Activated naive CD8-positive, alpha-beta T cell treated with anti-CD3 and anti-CD28 coated beads, Interleukin-2, amount 50 U/mL, for 24 hours (primary cell): ENCODE measurements at regions not wholly inside any gene's neighbourhood (a gene's known extent, or its start where the extent isn't known, plus 50 kb on each side); places are given as distances from the start of the nearest gene placed in this dataset.
"Not testable (repeated sequence)": the region's sequence is repeated elsewhere in the genome, so short reads cannot be mapped to it uniquely, and the experiment has no call there.

Experiments used
- ATAC-seq: fragments of 150-1000 bp; cut with Tn5 transposase; one replicate; pipeline ENCODE4 v1.10.0; 2021
- DNase-seq: peaks from one replicate; pipeline ENCODE4 v3.0.0; 2021
- H3K27ac Mint-ChIP-seq: one replicate; pipeline ENCODE4 v1.8.0; 2021; ENCODE audit warnings: mild to moderate bottlenecking, mixed read lengths
- H3K27me3 Mint-ChIP-seq: one replicate; pipeline ENCODE4 v1.8.0; 2021; ENCODE audit warnings: mixed read lengths
- H3K36me3 Mint-ChIP-seq: one replicate; pipeline ENCODE4 v1.8.0; 2021; ENCODE audit warnings: low read depth, mixed read lengths
- H3K4me1 Mint-ChIP-seq: one replicate; pipeline ENCODE4 v1.8.0; 2021; ENCODE audit warnings: mixed read lengths
- H3K4me3 Mint-ChIP-seq: one replicate; pipeline ENCODE4 v1.8.0; 2021; ENCODE audit warnings: mild to moderate bottlenecking, moderate library complexity, mixed read lengths
- H3K9me3 Mint-ChIP-seq: one replicate; pipeline ENCODE4 v1.8.0; 2021; ENCODE audit warnings: mixed read lengths

GRCh38 chr20:40072907-40073306, 616.1 kb downstream of the MAFB start:
- Mint-ChIP-seq H3K9me3 (peaks cover 21% of the 10 kb centered on the region), H3K4me3 (no peak overlapping the region), H3K27me3 (no peaks in the 10 kb centered on the region), H3K27ac (no peak overlapping the region), H3K4me1 (no peaks in the 10 kb centered on the region), H3K36me3 (no peaks in the 10 kb centered on the region)
- DNase-seq (no peak), ATAC-seq (no peak)

GRCh38 chr20:40056171-40056570, 632.9 kb downstream of the MAFB start:
- H3K4me1 Mint-ChIP-seq: no peaks in the 10 kb centered on the region
- no peak overlapping the region for H3K27ac Mint-ChIP-seq

GRCh38 chr20:40055711-40056110, 633.3 kb downstream of the MAFB start:
- Mint-ChIP-seq H3K27me3 (no peaks in the 10 kb centered on the region), H3K9me3 (no peaks in the 10 kb centered on the region), H3K36me3 (no peaks in the 10 kb centered on the region), H3K4me1 (no peaks in the 10 kb centered on the region), H3K4me3 (no peak overlapping the region), H3K27ac (no peak overlapping the region)
- no peak for ATAC-seq
- no peak for DNase-seq

More at GRCh38 chr20:40056171-40056570, 632.9 kb downstream of the MAFB start:
- no peak for DNase-seq
- Mint-ChIP-seq H3K4me3 (no peak overlapping the region), H3K9me3 (no peaks in the 10 kb centered on the region), H3K36me3 (no peaks in the 10 kb centered on the region), H3K27me3 (no peaks in the 10 kb centered on the region)
- ATAC-seq: no peak

- DNase-seq (no peak), ATAC-seq (no peak)
- no peak overlapping the region for H3K27ac Mint-ChIP-seq
- no peaks in the 10 kb centered on the region for H3K36me3 Mint-ChIP-seq
- no peaks in the 10 kb centered on the region for H3K9me3 Mint-ChIP-seq
- no peaks in the 10 kb centered on the region for H3K4me1 Mint-ChIP-seq
- no peak overlapping the region for H3K4me3 Mint-ChIP-seq
- no peaks in the 10 kb centered on the region for H3K27me3 Mint-ChIP-seq
Measured at GRCh38 chr20:40054311-40054710, 634.7 kb downstream of the MAFB start.

- Mint-ChIP-seq H3K9me3 (no peaks in the 10 kb centered on the region), H3K27me3 (no peaks in the 10 kb centered on the region), H3K27ac (no peak overlapping the region), H3K36me3 (no peaks in the 10 kb centered on the region), H3K4me1 (no peaks in the 10 kb centered on the region), H3K4me3 (no peak overlapping the region)
- ATAC-seq (no peak), DNase-seq (no peak)
Measured at GRCh38 chr20:40050596-40050995, 638.4 kb downstream of the MAFB start.

- H3K27ac Mint-ChIP-seq: no peak overlapping the region
- DNase-seq: no peak
- no peaks in the 10 kb centered on the region for H3K36me3 Mint-ChIP-seq
- no peaks in the 10 kb centered on the region for H3K4me1 Mint-ChIP-seq
- no peaks in the 10 kb centered on the region for H3K9me3 Mint-ChIP-seq
- ATAC-seq: no peak
- no peak overlapping the region for H3K4me3 Mint-ChIP-seq
- H3K27me3 Mint-ChIP-seq: no peaks in the 10 kb centered on the region
Measured at GRCh38 chr20:40049854-40050253, 639.2 kb downstream of the MAFB start.

- Mint-ChIP-seq H3K36me3 (no peaks in the 10 kb centered on the region), H3K27me3 (no peaks in the 10 kb centered on the region), H3K4me1 (no peaks in the 10 kb centered on the region), H3K27ac (no peak overlapping the region), H3K4me3 (no peak overlapping the region), H3K9me3 (no peaks in the 10 kb centered on the region)
- DNase-seq (no peak), ATAC-seq (no peak)
Measured at GRCh38 chr20:40046703-40047102, 642.3 kb downstream of the MAFB start.

- Mint-ChIP-seq H3K9me3 (no peaks in the 10 kb centered on the region), H3K27ac (no peak overlapping the region), H3K36me3 (no peaks in the 10 kb centered on the region), H3K4me3 (no peak overlapping the region), H3K4me1 (no peaks in the 10 kb centered on the region), H3K27me3 (no peaks in the 10 kb centered on the region)
- no peak for DNase-seq
- ATAC-seq: no peak
Measured at GRCh38 chr20:40037511-40037910, 651.5 kb downstream of the MAFB start.

- Mint-ChIP-seq H3K27me3 (peaks cover 9% of the 10 kb centered on the region), H3K9me3 (peaks cover 5% of the 10 kb centered on the region), H3K27ac (no peak overlapping the region), H3K4me3 (no peak overlapping the region), H3K36me3 (no peaks in the 10 kb centered on the region), H3K4me1 (no peaks in the 10 kb centered on the region)
- no peak for ATAC-seq
- no peak for DNase-seq
Measured at GRCh38 chr20:40029589-40029988, 659.4 kb downstream of the MAFB start.

- H3K4me1 Mint-ChIP-seq: no peaks in the 10 kb centered on the region
- no peaks in the 10 kb centered on the region for H3K27me3 Mint-ChIP-seq
- H3K27ac Mint-ChIP-seq: no peak overlapping the region
- H3K4me3 Mint-ChIP-seq: no peak overlapping the region
- H3K9me3 Mint-ChIP-seq: no peaks in the 10 kb centered on the region
- DNase-seq: no peak
- no peaks in the 10 kb centered on the region for H3K36me3 Mint-ChIP-seq
- no peak for ATAC-seq
Measured at GRCh38 chr20:40019510-40019909, 669.5 kb downstream of the MAFB start.

- ATAC-seq: no peak
Measured at GRCh38 chr20:40017765-40018164, 671.3 kb downstream of the MAFB start.

GRCh38 chr20:40016890-40017289, 672.1 kb downstream of the MAFB start:
- no peak overlapping the region for H3K27ac Mint-ChIP-seq
- ATAC-seq: no peak
- H3K4me1 Mint-ChIP-seq: no peaks in the 10 kb centered on the region

More at GRCh38 chr20:40017765-40018164, 671.3 kb downstream of the MAFB start:
- no peaks in the 10 kb centered on the region for H3K36me3 Mint-ChIP-seq
- no peaks in the 10 kb centered on the region for H3K4me1 Mint-ChIP-seq
- no peak overlapping the region for H3K4me3 Mint-ChIP-seq
- H3K27ac Mint-ChIP-seq: no peak overlapping the region
- no peak for DNase-seq
- no peaks in the 10 kb centered on the region for H3K27me3 Mint-ChIP-seq
- H3K9me3 Mint-ChIP-seq: peaks cover under 1% of the 10 kb centered on the region

GRCh38 chr20:40016392-40016791, 672.6 kb downstream of the MAFB start:
- peaks cover 4% of the 10 kb centered on the region for H3K9me3 Mint-ChIP-seq
- no peak overlapping the region for H3K27ac Mint-ChIP-seq
- DNase-seq: no peak
- no peaks in the 10 kb centered on the region for H3K36me3 Mint-ChIP-seq
- ATAC-seq: no peak
- no peaks in the 10 kb centered on the region for H3K27me3 Mint-ChIP-seq
- H3K4me1 Mint-ChIP-seq: no peaks in the 10 kb centered on the region
- no peak overlapping the region for H3K4me3 Mint-ChIP-seq

More at GRCh38 chr20:40016890-40017289, 672.1 kb downstream of the MAFB start:
- peaks cover 4% of the 10 kb centered on the region for H3K9me3 Mint-ChIP-seq
- H3K36me3 Mint-ChIP-seq: no peaks in the 10 kb centered on the region
- DNase-seq: no peak
- H3K27me3 Mint-ChIP-seq: no peaks in the 10 kb centered on the region
- no peak overlapping the region for H3K4me3 Mint-ChIP-seq

- ATAC-seq, H3K27me3 Mint-ChIP-seq, H3K27ac Mint-ChIP-seq, DNase-seq, H3K36me3 Mint-ChIP-seq, H3K4me3 Mint-ChIP-seq, H3K9me3 Mint-ChIP-seq, H3K4me1 Mint-ChIP-seq: not testable (repeated sequence)
Measured at GRCh38 chr20:40012026-40012425, 677.0 kb downstream of the MAFB start.

- no peak for ATAC-seq
- Mint-ChIP-seq H3K36me3 (no peaks in the 10 kb centered on the region), H3K27ac (no peak overlapping the region), H3K4me1 (no peaks in the 10 kb centered on the region), H3K9me3 (peaks cover 4% of the 10 kb centered on the region), H3K27me3 (no peaks in the 10 kb centered on the region), H3K4me3 (no peak overlapping the region)
- DNase-seq: no peak
Measured at GRCh38 chr20:40010483-40010882, 678.6 kb downstream of the MAFB start.

GRCh38 chr20:40009542-40009941, 679.5 kb downstream of the MAFB start:
- H3K4me1 Mint-ChIP-seq: no peaks in the 10 kb centered on the region
- H3K27ac Mint-ChIP-seq: no peak overlapping the region
- DNase-seq: no peak
- peaks cover 4% of the 10 kb centered on the region for H3K9me3 Mint-ChIP-seq
- no peak for ATAC-seq
- H3K4me3 Mint-ChIP-seq: no peak overlapping the region
- H3K36me3 Mint-ChIP-seq: no peaks in the 10 kb centered on the region
- H3K27me3 Mint-ChIP-seq: no peaks in the 10 kb centered on the region
